NCI-H510A (cell line): ENCODE measurements at regions not wholly inside any gene's neighbourhood (a gene's known extent, or its start where the extent isn't known, plus 50 kb on each side); places are given as distances from the start of the nearest gene placed in this dataset.
"Not testable (repeated sequence)": the region's sequence is repeated elsewhere in the genome, so short reads cannot be mapped to it uniquely, and the experiment has no call there.

Experiments
- DNase-seq: peaks from one replicate; lab custom pipeline; 2025; lab: John Stamatoyannopoulos, UW

DNA sequence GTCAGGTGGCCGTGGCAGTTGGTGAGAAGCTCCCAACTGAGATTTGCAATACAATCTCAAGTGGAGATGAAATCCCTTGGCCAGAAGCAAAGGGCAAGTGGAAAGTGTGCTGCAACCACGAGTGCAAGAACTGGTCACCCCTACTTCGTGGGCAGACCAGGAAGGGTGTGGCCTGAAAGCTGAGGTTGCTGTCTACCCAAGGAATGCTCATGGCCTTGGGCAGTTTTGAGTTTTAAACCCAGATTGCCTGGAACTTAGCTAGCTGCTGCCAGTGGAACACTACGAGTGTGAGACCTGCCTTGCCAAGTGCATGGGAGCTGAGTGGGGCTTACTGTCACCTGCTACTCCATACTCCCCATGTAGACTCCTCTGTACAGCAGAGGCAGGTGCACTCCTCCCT lies 113.3 kb upstream of the FAT3 start:
- no peak for DNase-seq

DNA sequence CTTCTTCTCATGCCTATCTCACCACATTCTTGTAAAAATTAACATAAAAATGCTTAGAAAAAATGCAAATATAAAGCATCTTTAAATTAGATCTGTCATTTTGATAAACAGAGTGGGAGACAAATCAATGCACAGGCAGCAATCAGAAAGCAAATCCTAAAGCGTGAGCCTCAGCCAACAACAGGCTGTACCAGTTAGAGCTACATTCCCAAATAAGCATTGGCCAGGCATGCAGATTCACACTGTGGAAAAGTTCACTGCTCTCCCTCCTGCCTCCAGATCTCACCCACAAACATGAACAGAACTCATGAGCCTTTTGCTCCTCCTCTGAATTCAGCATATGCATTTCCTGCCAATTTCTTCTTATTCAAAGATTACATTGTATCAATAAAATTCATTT lies 115.2 kb upstream of the FAT3 start:
- DNase-seq, result no peak

DNA sequence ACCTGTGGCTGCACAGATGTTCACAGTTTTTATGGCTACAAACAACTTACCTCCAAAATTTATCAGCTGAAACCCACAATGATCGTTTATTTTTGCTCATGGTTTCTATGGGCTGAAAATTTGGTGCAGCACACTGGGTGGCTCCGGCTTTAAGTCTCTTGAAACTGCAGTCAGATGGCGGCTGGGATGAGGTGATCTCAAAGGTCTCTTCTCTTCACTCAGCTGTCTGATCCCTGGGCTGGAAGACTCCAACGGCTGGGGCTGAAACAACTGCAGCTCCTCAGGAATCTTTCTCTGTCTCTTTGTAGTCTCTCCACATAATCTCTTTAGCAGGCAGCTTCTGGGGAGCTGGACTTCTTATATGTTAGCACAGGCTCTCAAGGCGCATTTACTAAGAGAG lies 117.3 kb upstream of the FAT3 start:
- no peak for DNase-seq

DNA sequence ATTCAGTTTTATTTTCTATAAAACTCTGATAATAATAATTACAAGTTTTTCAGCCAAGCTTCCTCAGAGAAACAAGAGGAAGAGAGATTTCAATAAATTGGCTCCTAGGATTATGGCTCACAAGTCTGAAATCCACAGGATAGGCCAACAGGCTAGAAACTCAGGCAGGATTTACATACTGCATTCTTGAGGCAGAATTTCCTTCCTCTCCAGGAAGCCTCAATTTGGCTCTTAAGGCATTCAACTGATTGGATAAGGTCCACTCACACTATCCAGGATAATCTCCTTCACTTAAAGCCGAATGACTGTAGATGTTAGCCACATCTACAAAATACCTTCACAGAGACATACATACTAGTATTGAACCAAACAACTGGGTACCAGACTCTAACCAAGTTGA lies 120.3 kb upstream of the FAT3 start:
- no peak for DNase-seq

DNA sequence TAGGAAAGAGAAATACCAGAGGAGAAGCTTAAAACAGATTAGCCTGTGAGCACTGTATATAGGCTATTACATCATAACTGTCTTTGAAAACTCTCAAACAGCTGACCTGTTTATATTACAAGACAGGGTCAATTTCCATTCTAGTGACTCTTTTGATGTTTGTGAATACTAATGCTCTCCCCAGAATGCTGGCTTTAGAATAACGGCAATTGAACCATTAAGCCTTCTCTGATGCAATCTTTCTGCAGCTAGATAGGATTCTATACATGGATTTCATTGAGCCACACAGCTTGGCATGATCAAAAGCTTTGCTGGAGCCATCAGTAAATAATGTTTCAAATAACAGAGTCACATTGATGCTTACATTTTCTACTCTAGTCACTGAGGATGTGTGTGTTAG lies 122.7 kb upstream of the FAT3 start:
- DNase-seq, result no peak

DNA sequence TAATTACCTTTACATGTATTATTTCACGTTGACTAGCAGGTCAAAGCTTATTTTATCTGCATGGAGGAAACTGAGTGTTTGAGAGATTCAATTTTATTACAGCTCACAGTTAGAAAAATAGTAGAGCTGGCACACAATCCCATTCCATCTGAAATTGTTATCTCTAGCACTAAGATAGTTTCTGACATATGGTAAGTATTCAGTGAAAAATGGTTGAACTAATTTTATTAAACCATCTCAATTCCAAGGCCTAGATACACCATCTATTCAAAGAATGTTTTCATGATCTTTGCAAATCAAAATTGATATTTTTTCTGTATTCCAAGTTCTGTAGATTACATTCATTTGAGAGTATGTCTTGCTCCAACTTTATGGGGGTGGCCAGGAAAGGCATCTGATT lies 125.4 kb upstream of the FAT3 start:
- DNase-seq, result no peak

DNA sequence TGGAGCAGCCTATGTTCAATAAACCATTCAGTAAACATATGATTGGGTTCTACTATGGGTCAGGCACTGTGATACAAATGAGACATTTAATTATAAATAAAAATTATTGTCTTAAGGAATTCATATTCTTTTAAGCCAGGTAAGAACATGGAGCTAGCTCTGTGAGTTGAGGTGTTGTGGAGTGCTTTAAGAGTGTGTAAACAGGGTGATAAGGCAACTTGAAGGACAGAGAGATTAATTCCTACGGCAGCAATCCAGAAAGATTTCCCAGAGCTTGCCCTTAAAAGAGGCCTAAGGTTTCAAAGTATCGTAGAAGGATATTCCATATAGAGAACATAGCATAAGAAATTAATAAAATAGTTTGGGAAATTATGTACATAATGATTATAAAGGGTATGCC lies 126.4 kb upstream of the FAT3 start:
- DNase-seq, result no peak

DNA sequence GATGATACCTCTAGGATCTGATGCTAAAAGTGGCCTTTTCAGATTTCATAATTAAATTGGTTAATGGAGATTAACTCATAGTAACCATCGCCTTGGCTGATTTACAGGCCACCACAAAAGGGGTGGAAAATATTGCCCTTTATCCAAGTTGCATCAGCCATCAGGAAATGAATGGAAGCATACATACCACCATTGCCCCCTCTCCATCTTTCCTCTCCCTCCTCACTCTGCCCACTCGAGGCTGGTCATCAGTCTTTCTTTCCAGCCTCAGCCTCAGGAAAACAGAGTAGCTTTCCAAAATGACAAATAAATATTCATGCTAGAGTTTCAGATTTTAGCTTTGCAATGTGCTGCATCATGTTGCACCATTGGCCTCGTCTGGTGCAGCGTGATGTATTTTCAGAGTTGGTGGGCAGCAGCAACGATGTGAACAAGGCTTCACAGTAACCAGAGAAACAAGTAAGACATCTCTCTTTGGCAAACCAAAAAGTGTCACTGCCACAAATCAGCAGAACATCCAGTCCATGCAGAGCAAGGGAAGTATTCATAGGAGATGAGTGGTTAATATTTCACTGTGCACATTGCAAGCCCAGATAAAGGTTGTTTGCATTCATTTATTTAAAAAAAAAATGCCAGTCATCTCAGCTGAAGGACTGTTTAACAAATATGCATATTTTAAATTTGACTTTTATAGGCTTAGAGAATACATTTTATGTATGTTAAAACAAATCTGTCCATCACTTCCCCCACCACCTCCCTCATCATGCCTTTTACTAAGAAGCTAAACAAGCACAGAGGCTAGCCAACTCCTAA lies 136.7 kb upstream of the FAT3 start:
- no peak for DNase-seq

DNA sequence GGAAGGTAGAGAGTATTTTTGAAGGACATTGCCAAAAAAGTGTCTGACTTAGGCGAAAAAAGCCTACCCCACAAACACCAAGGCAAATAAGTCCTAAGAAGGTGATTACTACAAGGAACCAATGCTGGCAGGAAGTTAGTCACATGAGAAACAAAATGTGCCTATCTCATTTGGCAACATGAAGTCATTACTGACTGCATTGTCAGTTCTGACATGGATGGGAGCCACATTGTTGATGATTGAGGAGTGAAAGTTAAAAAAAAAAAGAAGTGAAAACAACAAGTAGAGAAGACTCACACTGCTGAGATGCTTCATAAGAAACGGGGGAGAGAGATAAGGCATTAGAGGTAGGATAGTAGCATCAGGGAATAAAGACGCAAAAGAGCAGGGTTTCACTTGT lies 141.5 kb upstream of the FAT3 start:
- no peak for DNase-seq

DNA sequence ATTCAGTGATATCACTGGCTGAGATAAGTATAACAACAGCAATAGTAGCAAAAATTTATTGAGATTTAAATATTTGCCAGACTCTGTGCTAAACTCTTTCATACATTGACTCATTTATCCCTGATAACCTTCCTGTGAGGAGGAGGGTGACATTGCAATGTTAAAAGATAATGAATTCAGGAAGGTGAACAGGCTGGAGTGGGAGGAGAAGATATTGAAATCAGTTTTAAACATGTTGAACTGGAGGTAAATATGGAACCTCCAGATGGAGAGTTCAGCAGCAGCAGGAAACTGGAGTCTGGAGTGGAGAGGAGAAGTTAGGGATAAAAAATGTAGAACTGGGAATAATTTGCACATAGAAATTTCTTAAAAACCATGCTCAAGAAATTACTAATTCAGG lies 142.0 kb upstream of the FAT3 start:
- no peak for DNase-seq

DNA sequence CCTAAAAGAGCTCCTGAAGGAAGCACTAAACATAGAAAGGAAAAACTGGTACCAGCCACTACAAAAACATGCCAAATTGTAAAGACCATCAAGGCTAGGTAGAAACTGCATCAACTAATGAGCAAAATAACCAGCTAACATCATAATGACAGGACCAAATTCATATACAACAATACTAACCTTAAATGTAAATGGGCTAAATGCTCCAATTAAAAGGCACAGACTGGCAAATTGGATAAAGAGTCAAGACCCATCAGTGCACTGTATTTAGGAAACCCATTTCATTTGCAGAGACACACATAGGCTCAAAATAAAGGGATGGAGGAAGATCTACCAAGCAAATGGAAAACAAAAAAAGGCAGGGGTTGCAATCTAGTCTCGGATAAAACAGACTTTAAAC lies 150.1 kb upstream of the FAT3 start:
- DNase-seq, result not testable (repeated sequence)

DNA sequence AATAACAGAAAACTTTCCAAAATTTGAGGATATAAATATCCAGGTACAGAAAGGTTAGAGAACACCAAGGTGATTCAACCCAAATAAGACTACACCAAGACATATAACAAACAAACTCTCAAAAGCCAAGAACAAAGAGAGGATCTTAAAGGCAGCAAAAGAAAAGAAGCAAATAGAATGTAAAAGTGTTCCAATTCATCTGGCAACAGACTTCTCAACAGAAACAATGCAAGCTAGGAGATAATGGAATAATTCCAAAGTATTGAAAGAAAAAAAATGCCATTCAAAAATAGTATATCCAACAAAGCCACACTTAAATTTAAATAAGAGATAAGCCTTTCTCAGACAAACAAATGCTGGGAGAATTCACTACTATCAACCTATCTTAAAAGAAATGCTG lies 153.0 kb upstream of the FAT3 start:
- DNase-seq, result no peak

DNA sequence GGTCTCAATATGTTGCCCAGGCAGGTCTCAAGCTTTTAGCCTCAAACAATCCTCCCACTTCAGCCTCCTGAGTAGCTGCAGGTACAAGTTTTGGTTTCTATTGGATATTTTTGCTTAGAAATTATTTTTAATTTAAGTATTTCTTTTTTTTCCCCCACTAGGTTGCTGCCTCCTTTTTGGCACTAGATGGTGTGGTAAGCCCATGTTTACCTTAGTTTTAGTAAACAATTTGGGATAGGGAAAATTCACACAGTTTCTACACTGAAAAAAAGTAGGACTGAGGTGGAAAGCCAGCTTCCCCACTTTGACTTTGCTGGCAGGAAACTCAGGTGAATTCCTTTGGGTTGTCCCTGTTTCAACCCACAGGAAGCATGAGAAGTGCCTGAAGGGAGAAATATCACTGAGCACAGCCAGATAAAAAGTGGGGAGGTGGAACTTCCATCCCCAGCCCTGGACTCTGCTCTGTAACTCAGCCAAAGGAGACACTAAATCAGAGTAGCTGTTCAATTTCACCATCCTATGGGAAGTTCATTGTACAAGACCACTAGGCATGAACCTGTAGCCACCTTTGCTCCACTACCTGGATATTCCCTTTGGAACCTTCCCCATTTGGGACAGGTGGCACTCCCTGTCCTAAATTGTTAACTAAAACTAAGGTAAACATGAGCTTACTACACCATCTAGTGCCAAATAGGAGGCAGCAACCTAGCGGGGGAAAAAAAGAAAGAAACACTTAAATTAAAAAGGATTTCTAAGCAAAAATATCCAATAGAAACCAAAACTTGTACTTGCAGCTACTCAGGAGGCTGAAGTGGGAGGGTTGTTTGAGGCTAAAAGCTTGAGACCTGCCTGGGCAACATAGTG lies 154.4 kb upstream of the FAT3 start:
- no peak for DNase-seq

DNA sequence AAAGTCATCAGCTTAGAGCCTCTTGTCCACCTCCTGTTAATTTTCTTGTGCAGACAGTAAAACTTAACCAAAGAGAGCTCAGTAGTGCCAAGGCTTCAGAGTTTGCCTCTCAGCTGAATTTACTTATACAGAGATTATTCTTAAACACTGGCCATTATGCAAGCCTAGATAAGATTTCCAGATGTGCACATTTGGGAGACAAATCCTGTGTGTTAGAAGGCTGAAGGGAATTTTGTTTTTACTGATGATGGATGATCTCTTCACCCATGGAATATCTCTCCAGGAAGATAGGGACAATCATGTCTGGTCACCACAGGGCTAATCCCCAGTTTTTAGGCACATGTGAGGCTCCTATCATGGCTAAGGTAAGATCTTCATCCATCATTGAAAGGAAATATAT lies 157.6 kb upstream of the FAT3 start:
- no peak for DNase-seq

DNA sequence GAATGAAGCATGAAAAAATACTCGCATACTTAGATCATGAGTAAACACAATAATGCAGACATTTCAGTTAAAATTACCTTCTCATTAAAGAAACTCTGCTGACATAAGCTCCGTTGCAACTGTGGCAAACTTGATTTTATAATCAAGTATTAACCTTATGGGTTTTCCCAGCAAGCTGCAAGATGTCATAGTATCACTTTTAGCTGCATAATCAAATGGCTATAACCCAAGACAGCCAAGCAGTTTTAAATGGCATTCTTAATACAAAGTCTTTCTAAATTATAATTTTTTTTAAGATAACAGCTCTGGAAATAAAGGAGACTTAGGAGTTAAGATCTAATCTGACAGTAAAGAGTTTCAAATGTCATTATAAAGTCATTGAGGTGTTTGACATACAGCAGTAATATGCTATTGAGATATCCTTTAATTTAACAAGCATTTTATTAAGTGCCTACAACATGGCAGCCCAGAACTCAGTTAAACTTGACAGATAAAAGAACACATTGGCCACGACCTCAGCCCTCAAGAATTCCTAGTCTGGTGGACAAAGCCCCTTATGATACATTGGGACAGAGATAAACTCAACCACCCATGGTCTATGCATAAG lies 163.1 kb upstream of the FAT3 start:
- DNase-seq, result no peak

DNA sequence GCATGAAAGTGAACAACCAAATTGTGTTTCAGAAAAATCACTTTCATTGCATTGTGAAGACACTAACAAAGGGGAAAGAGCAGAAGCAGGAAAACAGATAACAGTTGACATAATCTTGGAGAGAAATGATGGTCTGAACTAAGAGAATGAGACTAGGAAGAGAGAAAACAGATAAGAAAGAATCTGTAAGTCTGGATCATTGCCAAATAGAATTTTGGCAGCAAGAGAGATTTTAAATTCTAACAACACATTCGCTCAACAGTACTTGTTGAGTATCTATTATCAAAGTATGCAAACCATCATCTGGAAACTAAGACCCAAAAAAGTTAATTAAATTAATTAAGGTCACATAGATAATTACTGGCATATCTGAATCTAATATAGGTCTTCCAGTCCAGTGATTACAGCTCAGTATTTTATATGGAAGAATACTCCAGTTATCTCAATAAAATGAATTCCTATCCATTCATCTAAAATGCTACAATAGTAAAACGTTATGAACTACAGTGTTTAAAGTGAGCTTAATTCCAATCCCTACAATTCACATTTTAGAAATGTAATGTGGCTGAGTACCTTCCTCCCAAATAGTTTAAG lies 166.7 kb upstream of the FAT3 start:
- DNase-seq, result no peak

DNA sequence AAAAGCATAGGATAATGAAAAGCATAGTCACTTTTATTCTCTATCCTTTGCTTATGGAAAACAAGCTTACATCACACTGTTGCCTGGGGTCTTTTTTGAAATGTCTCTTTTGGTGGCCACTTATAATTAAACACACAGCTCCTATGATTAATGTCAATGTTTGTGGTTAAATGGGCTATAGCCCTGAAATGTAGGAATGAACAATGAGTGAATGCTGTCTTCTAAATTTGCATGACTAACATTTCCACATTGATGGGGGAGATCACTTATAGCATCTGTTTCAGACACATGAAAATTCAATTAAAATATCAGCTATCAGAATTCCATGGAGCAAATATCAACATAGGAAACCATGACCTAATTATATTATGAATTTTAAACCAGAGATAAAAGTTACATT lies 171.4 kb upstream of the FAT3 start:
- DNase-seq, result no peak

DNA sequence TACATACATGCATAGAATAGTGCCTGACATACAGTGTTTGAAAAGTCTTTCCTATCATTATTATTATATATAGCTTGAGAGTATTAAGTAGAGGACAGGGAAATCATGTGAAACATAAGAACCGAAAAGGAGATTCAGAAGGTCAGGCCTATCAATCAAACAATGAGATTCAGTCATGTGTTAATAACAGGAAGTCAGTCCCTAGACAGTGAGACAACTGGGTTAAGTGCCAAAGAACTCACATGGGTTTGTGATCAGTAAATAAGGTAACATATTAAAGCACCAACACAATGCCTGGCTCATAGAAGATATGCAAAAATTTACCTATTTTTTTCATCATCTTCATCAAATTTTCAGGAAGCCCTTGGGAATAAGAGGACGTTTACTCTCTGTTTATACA lies 174.3 kb upstream of the FAT3 start:
- DNase-seq, result no peak

DNA sequence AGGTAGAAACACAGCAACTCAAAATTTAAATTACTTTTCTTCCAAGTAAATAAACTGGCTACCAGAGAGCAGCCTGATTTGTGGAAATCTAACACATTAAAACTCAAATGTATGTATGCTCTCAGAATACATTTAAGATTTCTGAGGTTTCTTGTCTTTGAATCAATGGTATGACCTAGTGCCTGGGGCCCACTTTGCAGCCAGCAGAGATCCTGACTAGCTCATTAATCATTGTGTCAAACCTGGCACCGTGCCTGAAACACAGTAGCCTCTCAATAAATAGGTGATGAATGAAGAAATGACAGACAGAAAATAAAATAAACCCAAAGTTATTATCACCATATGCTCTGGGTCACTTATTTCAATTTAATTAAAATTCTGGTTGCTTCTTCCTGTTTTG lies 176.2 kb upstream of the FAT3 start:
- DNase-seq, result no peak

DNA sequence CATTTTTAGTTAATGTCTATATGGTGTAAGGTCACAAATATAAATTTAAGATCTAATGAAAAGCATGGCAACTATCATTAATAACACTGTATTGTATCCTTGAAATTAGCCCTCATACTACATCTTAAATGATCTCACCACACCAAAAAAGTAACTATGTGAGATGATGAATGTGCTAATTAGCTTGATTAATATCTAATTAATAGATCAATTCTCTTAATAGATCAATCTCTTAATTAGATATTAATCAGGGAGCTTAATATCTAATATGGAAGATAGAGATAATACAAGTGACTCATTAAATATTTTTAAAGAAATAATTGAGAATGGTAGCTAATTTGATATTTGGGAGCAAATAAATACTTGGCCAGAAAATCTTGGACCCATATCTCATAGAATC lies 178.5 kb upstream of the FAT3 start:
- no peak for DNase-seq

DNA sequence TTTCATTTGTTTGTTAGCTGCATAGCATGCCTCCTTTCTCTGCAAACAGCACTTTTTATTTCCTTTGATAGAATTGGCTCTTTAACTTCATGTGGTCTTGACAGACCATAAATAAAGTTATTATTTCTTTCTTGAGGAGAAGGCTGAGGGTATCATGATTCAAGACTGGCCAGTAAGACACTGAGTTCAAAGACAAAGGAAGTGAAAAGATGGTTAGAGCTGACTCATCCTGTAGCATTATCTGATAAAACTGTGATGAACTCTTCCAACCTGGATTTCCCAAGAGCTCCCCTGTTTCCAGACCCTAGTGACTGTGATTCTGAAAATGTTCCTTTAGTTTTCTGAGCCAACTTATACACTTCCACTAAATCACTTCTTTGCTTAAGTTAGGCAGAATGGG lies 179.3 kb upstream of the FAT3 start:
- DNase-seq, result no peak

DNA sequence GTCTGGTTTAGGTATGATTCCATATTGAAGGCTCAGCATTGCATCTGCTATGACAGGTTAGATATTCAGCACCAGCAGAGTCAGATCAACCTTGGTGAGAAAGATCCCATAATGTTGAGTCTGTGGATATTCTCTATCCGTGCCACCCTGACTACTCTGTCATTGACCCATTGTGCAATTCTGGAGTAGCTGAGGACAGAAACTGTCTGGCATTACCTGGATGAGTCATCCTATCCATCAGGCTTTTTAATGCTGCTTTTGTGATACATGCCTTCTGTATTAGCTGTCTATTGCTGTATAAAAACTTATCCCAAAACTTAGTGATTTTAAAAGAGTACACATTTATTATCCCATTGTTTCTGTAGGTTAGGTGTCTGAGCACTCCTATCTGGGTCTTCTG lies 189.1 kb upstream of the FAT3 start:
- no peak for DNase-seq

DNA sequence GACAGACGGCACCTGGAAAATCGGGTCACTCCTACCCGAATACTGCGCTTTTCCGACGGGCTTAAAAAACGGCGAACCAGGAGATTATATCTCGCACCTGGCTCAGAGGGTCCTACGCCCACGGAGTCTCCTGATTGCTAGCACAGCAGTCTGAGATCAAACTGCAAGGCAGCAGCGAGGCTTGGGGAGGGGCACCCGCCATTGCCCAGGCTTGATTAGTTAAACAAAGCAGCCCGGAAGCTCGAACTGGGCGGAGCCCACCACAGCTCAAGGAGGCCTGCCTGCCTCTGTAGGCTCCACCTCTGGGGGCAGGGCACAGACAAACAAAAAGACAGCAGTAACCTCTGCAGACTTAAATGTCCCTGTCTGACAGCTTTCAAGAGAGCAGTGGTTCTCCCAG lies 197.5 kb upstream of the FAT3 start:
- DNase-seq, result not testable (repeated sequence)
